LNCAP (cell line): ENCODE measurements at regions not wholly inside any gene's neighbourhood (a gene's known extent, or its start where the extent isn't known, plus 50 kb on each side); places are given as distances from the start of the nearest gene placed in this dataset.

Source experiments
- CTCF ChIP-seq: fragments of 450-650 bp; IDR thresholded peaks from 2 replicates; pipeline ENCODE4 v1.5.1; 2017; ENCODE audit warnings: mild to moderate bottlenecking

- TF ChIP-seq CTCF = no peak
Observed at GRCh38 chr10:3853016-3853415, 68.0 kb upstream of the KLF6 start.

- no peak for TF ChIP-seq CTCF
Observed at GRCh38 chr10:3852147-3852904, 67.3 kb upstream of the KLF6 start.

GRCh38 chr10:3850999-3851937 is 66.3 kb upstream of the KLF6 start:
- no peak for TF ChIP-seq CTCF

GRCh38 chr10:3848775-3849635 is 64.0 kb upstream of the KLF6 start:
- no peak for TF ChIP-seq CTCF

- no peak for TF ChIP-seq CTCF
Observed at GRCh38 chr10:3848005-3848774, 63.2 kb upstream of the KLF6 start.

- no peak for TF ChIP-seq CTCF
Observed at GRCh38 chr10:3846736-3847135, 61.7 kb upstream of the KLF6 start.
